ENCODE measurements at regions not wholly inside any gene's neighbourhood (a gene's known extent, or its start where the extent isn't known, plus 50 kb on each side); places are given as distances from the start of the nearest gene placed in this dataset.

DNA sequence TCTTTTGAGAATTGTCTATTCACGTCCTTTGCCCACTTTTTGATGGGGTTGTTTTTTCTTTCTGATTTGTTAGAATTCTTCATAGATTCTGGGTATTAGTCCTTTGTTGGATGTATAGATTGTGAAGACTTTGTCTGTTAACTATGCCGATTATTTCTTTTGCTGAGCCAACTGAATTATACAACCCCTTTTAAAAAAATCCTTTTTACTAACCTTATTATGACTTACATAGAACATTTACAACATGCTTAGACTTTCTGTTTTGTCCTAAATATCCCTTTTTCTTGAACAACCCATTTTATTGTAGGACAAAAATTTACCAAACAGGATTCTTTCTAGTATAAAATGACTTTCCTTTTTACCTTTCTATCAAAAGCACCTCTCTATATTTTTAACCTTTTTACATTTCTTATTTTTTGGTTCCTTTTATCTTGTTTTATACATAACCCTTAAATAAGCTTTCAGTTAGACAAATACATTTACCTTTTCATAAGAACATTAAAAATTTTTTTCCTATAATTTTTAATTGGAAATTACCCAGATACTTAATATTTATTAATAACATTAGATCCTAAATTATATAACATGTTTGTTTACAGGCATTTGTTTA, 70.4 kb upstream of the TTLL7 start:
- Histone ChIP-seq H3K36me3 (no peaks in the 10 kb centered on the region), H3K4me3 (no peak overlapping the region), H3K4me1 (no peaks in the 10 kb centered on the region), H3K27me3 (no peaks in the 10 kb centered on the region), H3K27ac (no peak overlapping the region), H3K9me3 (no peaks in the 10 kb centered on the region)
- DNase-seq (ENCODE audit: extremely low spot score in 2 of 2) = no peak
- TF ChIP-seq, protein P1, sequence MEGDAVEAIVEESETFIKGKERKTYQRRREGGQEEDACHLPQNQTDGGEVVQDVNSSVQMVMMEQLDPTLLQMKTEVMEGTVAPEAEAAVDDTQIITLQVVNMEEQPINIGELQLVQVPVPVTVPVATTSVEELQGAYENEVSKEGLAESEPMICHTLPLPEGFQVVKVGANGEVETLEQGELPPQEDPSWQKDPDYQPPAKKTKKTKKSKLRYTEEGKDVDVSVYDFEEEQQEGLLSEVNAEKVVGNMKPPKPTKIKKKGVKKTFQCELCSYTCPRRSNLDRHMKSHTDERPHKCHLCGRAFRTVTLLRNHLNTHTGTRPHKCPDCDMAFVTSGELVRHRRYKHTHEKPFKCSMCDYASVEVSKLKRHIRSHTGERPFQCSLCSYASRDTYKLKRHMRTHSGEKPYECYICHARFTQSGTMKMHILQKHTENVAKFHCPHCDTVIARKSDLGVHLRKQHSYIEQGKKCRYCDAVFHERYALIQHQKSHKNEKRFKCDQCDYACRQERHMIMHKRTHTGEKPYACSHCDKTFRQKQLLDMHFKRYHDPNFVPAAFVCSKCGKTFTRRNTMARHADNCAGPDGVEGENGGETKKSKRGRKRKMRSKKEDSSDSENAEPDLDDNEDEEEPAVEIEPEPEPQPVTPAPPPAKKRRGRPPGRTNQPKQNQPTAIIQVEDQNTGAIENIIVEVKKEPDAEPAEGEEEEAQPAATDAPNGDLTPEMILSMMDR (IDR thresholded peaks at IDR 0.05) = no peak
- TF ChIP-seq POLR2AphosphoS5 (IDR thresholded peaks at IDR 0.05; ENCODE audit: insufficient read depth in 1 of 2, low read depth in 1 of 2) (no peak), POLR2A (IDR thresholded peaks at IDR 0.05) (no peak)
- intact Hi-C loops (cut with DNase I) = no loop called here

DNA sequence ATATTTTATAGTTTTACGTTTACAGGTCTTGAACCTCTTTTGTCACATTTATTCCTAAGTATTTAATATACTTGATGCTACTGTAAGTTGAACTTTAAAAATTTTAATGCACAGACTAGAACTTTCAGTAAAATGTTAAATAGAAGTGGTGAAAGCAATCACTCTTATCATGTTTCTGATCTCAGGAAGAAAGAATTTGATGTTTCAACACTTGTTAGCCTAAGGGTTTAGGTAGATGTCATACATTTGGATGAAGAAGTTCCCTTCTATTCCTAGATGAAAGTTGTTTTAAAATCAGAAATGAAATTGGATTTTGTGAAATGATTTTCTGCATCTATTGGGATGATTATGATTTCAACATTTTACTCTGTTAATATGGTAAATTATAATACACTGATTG, 63.6 kb upstream of the TTLL7 start:
- no peak for DNase-seq (ENCODE audit: extremely low spot score in 2 of 2)
- TF ChIP-seq, protein P1 (IDR thresholded peaks at IDR 0.05) = no peak
- TF ChIP-seq POLR2A (IDR thresholded peaks at IDR 0.05) = no peak
- TF ChIP-seq POLR2AphosphoS5 (IDR thresholded peaks at IDR 0.05; ENCODE audit: insufficient read depth in 1 of 2, low read depth in 1 of 2) = no peak
- no peaks in the 10 kb centered on the region for H3K36me3 ChIP-seq
- H3K9me3 ChIP-seq = no peaks in the 10 kb centered on the region
- no peak overlapping the region for H3K27ac ChIP-seq
- no peaks in the 10 kb centered on the region for H3K27me3 ChIP-seq
- no peak overlapping the region for H3K4me3 ChIP-seq
- H3K4me1 ChIP-seq = no peaks in the 10 kb centered on the region
- intact Hi-C loops (cut with DNase I) = no loop called here

DNA sequence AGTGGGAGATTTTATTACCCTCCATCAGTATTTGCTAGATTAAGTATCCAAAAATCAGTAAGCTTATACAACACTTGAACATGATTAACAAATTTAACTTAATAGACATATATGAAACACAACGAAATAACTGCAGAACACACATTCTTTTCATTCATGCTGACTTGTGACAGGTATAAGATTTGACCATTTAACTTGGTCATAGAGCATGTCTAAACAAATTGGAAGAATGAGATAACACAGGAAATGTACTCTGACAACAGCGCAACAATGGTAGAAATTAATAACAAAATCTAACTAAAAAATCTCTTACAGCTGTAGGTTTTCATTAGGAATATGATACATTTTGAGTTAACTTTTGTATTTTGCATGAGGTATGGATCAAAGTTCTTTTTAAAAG, 62.4 kb upstream of the TTLL7 start:
- TF ChIP-seq POLR2A (IDR thresholded peaks at IDR 0.05) (no peak), POLR2AphosphoS5 (IDR thresholded peaks at IDR 0.05; ENCODE audit: insufficient read depth in 1 of 2, low read depth in 1 of 2) (no peak)
- TF ChIP-seq, protein P1 (IDR thresholded peaks at IDR 0.05) = no peak

DNA sequence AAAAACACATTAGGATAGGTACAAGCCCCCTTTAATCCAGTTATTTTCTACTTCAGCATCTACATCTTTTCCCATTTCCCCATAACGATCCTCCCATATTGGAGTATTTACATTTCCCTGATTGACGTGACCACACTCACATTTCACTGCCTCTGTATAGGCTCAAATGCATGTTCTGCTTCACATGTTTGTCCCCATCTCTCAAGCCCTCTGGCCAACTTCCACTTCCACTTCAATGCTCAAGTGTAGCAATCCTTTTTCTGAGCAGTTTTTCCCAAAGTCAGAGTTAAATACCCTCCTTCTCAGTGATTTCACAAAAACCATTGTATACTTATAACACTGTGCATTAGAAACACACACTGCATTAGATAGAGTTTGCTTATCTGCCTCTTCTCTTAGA, 61.8 kb upstream of the TTLL7 start:
- Histone ChIP-seq H3K36me3 (no peaks in the 10 kb centered on the region), H3K9me3 (no peaks in the 10 kb centered on the region), H3K27me3 (no peaks in the 10 kb centered on the region), H3K4me3 (no peak overlapping the region), H3K27ac (no peak overlapping the region), H3K4me1 (no peaks in the 10 kb centered on the region)
- TF ChIP-seq POLR2AphosphoS5 (IDR thresholded peaks at IDR 0.05; ENCODE audit: insufficient read depth in 1 of 2, low read depth in 1 of 2) = no peak
- no peak for TF ChIP-seq POLR2A (IDR thresholded peaks at IDR 0.05)
- TF ChIP-seq, protein P1 (IDR thresholded peaks at IDR 0.05) = no peak
- intact Hi-C loops (cut with DNase I) = no loop called here
- DNase-seq (ENCODE audit: extremely low spot score in 2 of 2) = no peak

More for the DNA sequence above, 62.4 kb upstream of the TTLL7 start:
- intact Hi-C loops (cut with DNase I) = no loop called here
- no peaks in the 10 kb centered on the region for H3K36me3 ChIP-seq
- no peaks in the 10 kb centered on the region for H3K4me1 ChIP-seq
- H3K27me3 ChIP-seq = no peaks in the 10 kb centered on the region
- DNase-seq (ENCODE audit: extremely low spot score in 2 of 2) = no peak
- no peak overlapping the region for H3K4me3 ChIP-seq
- no peaks in the 10 kb centered on the region for H3K9me3 ChIP-seq
- no peak overlapping the region for H3K27ac ChIP-seq

DNA sequence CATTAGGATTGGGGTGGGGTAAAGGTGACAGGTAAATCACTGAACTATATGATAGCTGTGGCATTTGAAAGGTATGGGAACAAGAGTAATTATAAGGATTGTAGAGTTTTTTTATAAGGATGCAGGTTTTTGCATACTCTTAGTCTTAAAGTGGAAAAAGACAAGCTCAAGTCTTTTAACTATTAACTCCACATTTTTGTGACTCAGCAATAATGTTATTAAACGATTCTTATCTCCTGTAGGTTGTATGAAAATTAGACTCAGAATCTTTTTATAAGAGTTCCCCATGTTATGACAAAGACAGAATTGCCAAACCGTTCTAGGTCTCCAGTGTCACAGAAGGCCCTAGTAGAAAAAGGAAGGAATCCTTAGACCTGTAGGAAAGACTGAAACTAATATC, 49.9 kb upstream of the TTLL7 start:
- no peak for DNase-seq (ENCODE audit: extremely low spot score in 2 of 2)
- no peaks in the 10 kb centered on the region for H3K9me3 ChIP-seq
- H3K4me1 ChIP-seq = no peaks in the 10 kb centered on the region
- TF ChIP-seq, protein P1 (IDR thresholded peaks at IDR 0.05) = no peak
- TF ChIP-seq POLR2A (IDR thresholded peaks at IDR 0.05) = no peak
- no peak for TF ChIP-seq POLR2AphosphoS5 (IDR thresholded peaks at IDR 0.05; ENCODE audit: insufficient read depth in 1 of 2, low read depth in 1 of 2)
- intact Hi-C loops (cut with DNase I) = no loop called here
- H3K36me3 ChIP-seq = no peaks in the 10 kb centered on the region
- H3K27ac ChIP-seq = no peak overlapping the region
- no peaks in the 10 kb centered on the region for H3K27me3 ChIP-seq
- no peak overlapping the region for H3K4me3 ChIP-seq

Data from vagina (tissue), 2 donors.